ENCODE measurements at regions not wholly inside any gene's neighbourhood (a gene's known extent, or its start where the extent isn't known, plus 50 kb on each side); places are given as distances from the start of the nearest gene placed in this dataset.

DNA sequence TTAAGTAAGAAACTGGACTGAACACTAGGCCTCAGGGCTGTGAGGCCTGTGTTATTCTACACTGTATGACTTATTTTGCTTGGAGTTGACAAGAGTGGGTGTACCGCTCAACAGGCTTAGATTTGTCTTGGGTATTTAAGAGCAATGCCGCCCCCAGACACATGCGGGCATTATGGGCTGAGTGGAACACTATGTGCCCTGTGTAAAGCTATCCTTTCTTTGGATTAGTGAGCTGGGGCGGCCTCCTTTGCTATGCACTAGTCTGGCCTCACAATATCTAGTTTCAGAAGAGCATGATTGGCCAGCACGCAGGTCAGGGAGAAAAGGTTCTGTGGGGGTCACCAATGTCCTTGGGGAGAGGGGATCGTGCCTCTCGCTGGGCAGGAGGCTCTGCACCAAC lies 206.3 kb upstream of the GDNF start:
- TF ChIP-seq, protein P1, sequence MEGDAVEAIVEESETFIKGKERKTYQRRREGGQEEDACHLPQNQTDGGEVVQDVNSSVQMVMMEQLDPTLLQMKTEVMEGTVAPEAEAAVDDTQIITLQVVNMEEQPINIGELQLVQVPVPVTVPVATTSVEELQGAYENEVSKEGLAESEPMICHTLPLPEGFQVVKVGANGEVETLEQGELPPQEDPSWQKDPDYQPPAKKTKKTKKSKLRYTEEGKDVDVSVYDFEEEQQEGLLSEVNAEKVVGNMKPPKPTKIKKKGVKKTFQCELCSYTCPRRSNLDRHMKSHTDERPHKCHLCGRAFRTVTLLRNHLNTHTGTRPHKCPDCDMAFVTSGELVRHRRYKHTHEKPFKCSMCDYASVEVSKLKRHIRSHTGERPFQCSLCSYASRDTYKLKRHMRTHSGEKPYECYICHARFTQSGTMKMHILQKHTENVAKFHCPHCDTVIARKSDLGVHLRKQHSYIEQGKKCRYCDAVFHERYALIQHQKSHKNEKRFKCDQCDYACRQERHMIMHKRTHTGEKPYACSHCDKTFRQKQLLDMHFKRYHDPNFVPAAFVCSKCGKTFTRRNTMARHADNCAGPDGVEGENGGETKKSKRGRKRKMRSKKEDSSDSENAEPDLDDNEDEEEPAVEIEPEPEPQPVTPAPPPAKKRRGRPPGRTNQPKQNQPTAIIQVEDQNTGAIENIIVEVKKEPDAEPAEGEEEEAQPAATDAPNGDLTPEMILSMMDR (IDR thresholded peaks at IDR 0.05; ENCODE audit: low read depth, low read length), result no peak
- TF ChIP-seq, protein P2, sequence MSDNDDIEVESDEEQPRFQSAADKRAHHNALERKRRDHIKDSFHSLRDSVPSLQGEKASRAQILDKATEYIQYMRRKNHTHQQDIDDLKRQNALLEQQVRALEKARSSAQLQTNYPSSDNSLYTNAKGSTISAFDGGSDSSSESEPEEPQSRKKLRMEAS (IDR thresholded peaks at IDR 0.05; ENCODE audit: low read depth, low read length), result no peak
- TF ChIP-seq MYC (IDR thresholded peaks at IDR 0.05; ENCODE audit: low read depth, low read length), result no peak
- TF ChIP-seq POLR2A (IDR thresholded peaks at IDR 0.05; ENCODE audit: extremely low read depth, insufficient read length), result no peak
- no peak overlapping the region for H3K4me3 ChIP-seq (ENCODE audit: low read depth, low read length)
- no peak for DNase-seq (ENCODE audit: low read depth)

DNA sequence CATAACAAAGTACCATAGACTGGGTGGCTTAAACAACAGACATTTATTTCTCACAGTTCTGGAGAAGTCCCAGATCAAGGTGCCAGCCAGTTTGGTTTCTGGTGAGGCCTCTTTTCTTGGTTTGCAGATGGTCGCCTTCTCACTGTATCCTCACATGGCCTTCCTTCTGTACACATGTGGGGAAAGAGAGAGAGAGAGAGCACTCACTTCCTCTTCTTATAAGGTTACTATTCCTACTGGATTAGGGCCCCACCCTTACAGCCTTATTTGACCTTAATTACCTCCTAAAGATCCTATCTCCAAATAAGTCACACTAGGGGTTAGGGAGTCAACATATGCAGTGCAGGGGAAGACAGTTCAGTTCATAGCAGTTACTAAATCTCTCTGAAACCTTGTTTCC lies 205.6 kb upstream of the GDNF start:
- TF ChIP-seq, protein P1 (IDR thresholded peaks at IDR 0.05; ENCODE audit: low read depth, low read length), result no peak
- TF ChIP-seq, protein P2 (IDR thresholded peaks at IDR 0.05; ENCODE audit: low read depth, low read length), result no peak
- no peak for TF ChIP-seq MYC (IDR thresholded peaks at IDR 0.05; ENCODE audit: low read depth, low read length)
- TF ChIP-seq POLR2A (IDR thresholded peaks at IDR 0.05; ENCODE audit: extremely low read depth, insufficient read length), result no peak
- no peak overlapping the region for H3K4me3 ChIP-seq (ENCODE audit: low read depth, low read length)
- DNase-seq (ENCODE audit: low read depth), result no peak

DNA sequence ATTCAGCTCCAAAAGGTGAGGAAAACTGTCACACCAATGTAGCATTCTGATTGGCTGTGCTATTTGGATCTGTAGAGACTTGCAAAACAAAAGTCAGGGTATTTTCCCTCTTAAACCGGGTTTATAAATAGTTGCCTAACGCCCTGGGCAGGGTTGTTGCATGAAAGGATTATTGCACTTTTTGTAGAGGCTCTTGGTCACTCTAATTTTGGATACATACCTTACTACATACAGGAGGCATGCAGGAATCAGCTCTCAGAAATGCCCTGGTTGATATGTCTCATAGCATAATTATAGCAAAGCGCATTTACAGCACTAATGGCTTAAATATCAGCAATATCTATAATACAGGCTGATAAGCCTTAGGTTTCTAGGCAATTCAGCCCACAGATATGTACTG lies 200.0 kb upstream of the GDNF start:
- DNase-seq (ENCODE audit: low read depth), result no peak
- TF ChIP-seq MYC (IDR thresholded peaks at IDR 0.05; ENCODE audit: low read depth, low read length) (no peak), POLR2A (IDR thresholded peaks at IDR 0.05; ENCODE audit: extremely low read depth, insufficient read length) (no peak)
- TF ChIP-seq, protein P1 (IDR thresholded peaks at IDR 0.05; ENCODE audit: low read depth, low read length), result no peak
- TF ChIP-seq, protein P2 (IDR thresholded peaks at IDR 0.05; ENCODE audit: low read depth, low read length), result no peak
- no peak overlapping the region for H3K4me3 ChIP-seq (ENCODE audit: low read depth, low read length)

DNA sequence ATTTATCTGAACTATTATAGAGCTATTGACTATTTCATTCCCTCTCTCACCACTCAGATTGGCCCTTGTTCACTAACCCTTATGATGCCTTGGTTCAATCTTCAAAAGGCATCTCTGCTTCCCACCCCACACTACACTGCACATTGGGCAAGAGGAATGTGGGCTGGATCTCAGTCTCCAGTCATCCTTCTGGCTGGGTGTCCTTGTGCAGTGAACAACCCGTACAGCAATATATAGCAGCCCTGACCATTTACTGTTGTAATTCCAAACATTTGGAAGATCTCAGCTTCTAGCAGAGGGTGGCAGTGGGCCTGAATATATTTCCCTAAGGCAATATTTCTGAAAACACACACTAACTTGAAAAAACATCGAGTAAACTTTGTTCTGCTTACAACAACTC lies 199.2 kb upstream of the GDNF start:
- DNase-seq (ENCODE audit: low read depth), result no peak
- TF ChIP-seq POLR2A (IDR thresholded peaks at IDR 0.05; ENCODE audit: extremely low read depth, insufficient read length), result no peak
- TF ChIP-seq, protein P1 (IDR thresholded peaks at IDR 0.05; ENCODE audit: low read depth, low read length), result no peak
- no peak for TF ChIP-seq MYC (IDR thresholded peaks at IDR 0.05; ENCODE audit: low read depth, low read length)
- TF ChIP-seq, protein P2 (IDR thresholded peaks at IDR 0.05; ENCODE audit: low read depth, low read length), result no peak
- H3K4me3 ChIP-seq (ENCODE audit: low read depth, low read length), result no peak overlapping the region

DNA sequence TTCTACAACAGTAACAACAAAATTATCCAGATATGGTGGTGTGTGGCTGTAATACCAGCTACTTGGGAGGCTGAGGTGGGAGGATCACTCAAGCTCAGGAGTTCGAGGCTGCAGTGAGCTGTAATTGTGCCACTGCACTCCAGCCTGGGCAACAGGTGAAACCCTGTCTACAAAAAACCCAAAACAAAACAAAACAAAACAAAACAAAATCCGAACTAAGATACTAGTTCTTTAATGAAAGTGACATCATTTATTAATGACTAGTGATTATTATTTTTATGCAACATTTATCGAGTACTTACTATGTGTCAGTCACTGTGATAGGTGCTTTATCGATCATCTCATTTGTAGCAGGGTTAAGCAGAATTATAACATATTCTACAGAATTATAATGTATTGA lies 196.9 kb upstream of the GDNF start:
- TF ChIP-seq MYC (IDR thresholded peaks at IDR 0.05; ENCODE audit: low read depth, low read length), result no peak
- no peak for TF ChIP-seq POLR2A (IDR thresholded peaks at IDR 0.05; ENCODE audit: extremely low read depth, insufficient read length)
- TF ChIP-seq, protein P2 (IDR thresholded peaks at IDR 0.05; ENCODE audit: low read depth, low read length), result no peak
- TF ChIP-seq, protein P1 (IDR thresholded peaks at IDR 0.05; ENCODE audit: low read depth, low read length), result no peak
- H3K4me3 ChIP-seq (ENCODE audit: low read depth, low read length), result no peak overlapping the region
- DNase-seq (ENCODE audit: low read depth), result no peak

DNA sequence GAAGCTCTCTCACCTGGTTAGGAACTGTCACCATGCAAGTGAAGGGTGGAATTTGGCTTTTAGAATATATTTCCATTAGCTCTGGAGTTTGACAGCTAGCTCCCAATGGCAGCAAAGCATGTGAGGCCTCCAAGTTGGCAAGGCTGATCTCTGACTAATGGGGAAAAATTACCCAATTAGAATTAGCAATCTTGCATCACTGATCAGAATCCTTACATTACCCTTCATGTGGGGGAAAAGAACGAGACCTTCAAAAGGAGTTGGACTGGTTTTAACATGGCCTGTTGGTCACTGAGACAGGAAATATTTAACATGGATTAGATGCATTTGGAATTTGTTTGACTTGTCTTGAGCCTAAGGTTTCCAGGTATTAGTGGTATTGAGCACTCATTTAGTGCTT lies 192.3 kb upstream of the GDNF start:
- H3K4me3 ChIP-seq (ENCODE audit: low read depth, low read length), result no peak overlapping the region
- TF ChIP-seq MYC (IDR thresholded peaks at IDR 0.05; ENCODE audit: low read depth, low read length), result no peak
- TF ChIP-seq POLR2A (IDR thresholded peaks at IDR 0.05; ENCODE audit: extremely low read depth, insufficient read length), result no peak
- TF ChIP-seq, protein P2 (IDR thresholded peaks at IDR 0.05; ENCODE audit: low read depth, low read length), result no peak
- TF ChIP-seq, protein P1 (IDR thresholded peaks at IDR 0.05; ENCODE audit: low read depth, low read length), result no peak
- DNase-seq (ENCODE audit: low read depth), result no peak
